Stomach smooth muscle (tissue), 2 donors: ENCODE measurements at regions not wholly inside any gene's neighbourhood (a gene's known extent, or its start where the extent isn't known, plus 50 kb on each side); places are given as distances from the start of the nearest gene placed in this dataset.
A peak's percentile ranks its signal among the peaks of the same experiment; 100 is the strongest.

ENCODE experiments used
- H3K27ac ChIP-seq: one replicate; pipeline ENCODE4 v1.7.0; 2013; ENCODE audit warnings: mild to moderate bottlenecking, low read length, inconsistent platforms
- H3K27me3 ChIP-seq, 2 donors: one replicate each; pipeline ENCODE4 v1.7.0; 2013; ENCODE audit warnings: low read length in 2 of 2; ENCODE audit not compliant: insufficient read depth in 2 of 2, control insufficient read depth in 1 of 2
- H3K36me3 ChIP-seq, 2 donors: one replicate each; pipeline ENCODE4 v1.7.0; 2013; ENCODE audit warnings: low read length in 2 of 2; ENCODE audit not compliant: control insufficient read depth in 2 of 2, insufficient read depth in 2 of 2
- H3K4me1 ChIP-seq: one replicate; pipeline ENCODE4 v1.7.0; 2013; ENCODE audit warnings: low read length; ENCODE audit not compliant: control insufficient read depth, insufficient read depth
- H3K4me3 ChIP-seq, 2 donors: one replicate each; pipeline ENCODE4 v1.7.0; 2013; ENCODE audit warnings: low read length in 2 of 2
- H3K9ac ChIP-seq, 2 donors: one replicate each; pipeline ENCODE4 v1.7.0; 2013; ENCODE audit warnings: low read length in 2 of 2, mild to moderate bottlenecking in 1 of 2
- H3K9me3 ChIP-seq, 2 donors: one replicate each; pipeline ENCODE4 v1.7.0; 2013; ENCODE audit warnings: low read length in 2 of 2; ENCODE audit not compliant: control insufficient read depth in 2 of 2
- donor health status: healthy.
- donor health status: Pancreatic carcinoma.

DNA sequence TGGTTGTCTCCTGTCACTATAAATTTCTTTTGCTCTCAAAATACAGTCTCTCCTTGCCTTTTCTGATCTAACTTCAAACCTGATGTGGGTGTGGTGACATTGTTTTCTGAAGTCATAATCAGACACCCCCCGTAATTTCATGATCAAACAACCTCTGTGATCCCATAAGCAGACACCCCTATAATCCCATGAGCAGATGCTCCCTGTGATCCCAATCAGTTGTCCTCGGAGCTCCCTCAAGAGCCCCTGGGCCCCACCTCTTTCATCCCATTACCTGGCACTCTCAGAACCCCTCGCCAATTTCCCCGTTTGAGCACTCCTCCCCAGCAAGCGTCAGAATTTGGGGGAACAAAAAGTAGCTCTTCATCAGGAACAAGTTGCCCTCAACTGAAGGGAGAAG lies 246.3 kb upstream of the FZD8 start:
- Histone ChIP-seq H3K4me3 (no peak overlapping the region), H3K36me3 (no peaks in the 10 kb centered on the region), H3K9ac (no peak overlapping the region), H3K27ac (no peak overlapping the region), H3K9me3 (peaks cover 0 to 2% of the 10 kb centered on the region in 2 donors), H3K4me1 (peaks cover 2% of the 10 kb centered on the region), H3K27me3 (peaks cover 0 to 3% of the 10 kb centered on the region in 2 donors)

DNA sequence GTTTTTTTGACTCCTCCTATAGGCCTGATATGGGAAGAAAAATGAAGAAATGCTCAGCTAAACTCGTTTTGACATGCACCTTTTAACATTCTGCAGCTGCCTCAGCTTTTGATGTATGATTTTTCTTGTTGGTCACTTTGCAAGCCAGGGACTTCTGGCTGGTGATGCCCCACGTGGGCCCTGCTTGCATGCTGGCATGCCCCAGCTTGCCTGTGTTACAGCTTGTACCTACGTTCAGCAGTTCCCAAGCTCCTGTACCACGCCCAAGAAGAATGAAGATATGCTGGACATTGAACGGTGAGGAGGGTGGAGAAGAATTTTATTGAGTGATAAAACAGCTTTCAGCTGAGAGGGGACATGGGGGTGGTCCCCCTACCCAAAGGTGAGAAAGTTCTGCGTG lies 245.6 kb upstream of the FZD8 start:
- H3K27me3 ChIP-seq, result peaks cover 0 to 3% of the 10 kb centered on the region in 2 donors
- H3K27ac ChIP-seq, result no peak overlapping the region

DNA sequence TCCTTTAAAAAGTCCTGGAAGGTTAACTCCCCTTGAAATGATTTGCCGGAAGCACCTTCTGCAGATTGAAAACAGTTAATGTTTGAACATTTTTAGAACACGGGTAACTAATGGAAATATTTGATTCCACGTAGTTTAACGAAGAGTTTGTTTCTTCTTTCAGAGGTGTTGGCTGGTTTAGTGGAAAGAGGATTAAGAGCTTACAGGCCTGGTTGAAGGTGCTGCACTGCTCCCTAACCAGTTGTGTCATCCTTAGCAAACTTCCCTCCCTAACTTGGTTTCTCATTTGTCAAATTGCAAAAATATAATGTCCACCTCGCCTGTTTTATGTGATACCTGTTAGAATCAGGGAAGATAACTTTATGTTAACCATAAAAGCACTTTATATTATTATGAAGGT lies 243.0 kb upstream of the FZD8 start:
- Histone ChIP-seq H3K27ac (no peak overlapping the region), H3K4me3 (no peak overlapping the region)

More for the DNA sequence above, 245.6 kb upstream of the FZD8 start:
- H3K9ac ChIP-seq, result no peak overlapping the region
- no peak overlapping the region for H3K4me3 ChIP-seq
- H3K9me3 ChIP-seq, result peaks cover 0 to 2% of the 10 kb centered on the region in 2 donors
- peaks cover 2% of the 10 kb centered on the region for H3K4me1 ChIP-seq
- H3K36me3 ChIP-seq, result no peaks in the 10 kb centered on the region

DNA sequence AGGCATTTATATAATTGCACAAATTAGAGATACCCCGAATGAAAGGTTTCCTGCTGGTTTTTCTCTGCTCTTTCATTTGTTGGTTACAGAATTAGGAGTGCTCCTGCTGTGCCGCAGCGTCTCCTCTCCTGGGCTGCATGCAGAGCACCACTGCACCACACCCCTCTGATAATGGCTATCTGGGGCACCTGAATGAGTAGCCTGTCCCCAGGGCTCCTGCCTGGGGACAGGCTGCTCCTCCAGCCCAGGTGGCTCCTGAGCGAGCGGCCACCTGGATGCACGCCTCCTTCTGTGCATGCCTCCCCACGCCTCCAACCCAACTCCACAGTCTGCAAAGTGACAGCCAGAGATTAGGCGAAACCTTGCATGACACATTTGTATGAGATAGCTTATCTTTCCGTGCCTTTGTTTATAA lies 242.6 kb upstream of the FZD8 start:
- H3K27me3 ChIP-seq, result peaks cover 0 to 3% of the 10 kb centered on the region in 2 donors
- peaks cover 2% of the 10 kb centered on the region for H3K4me1 ChIP-seq

More for the DNA sequence above, 243.0 kb upstream of the FZD8 start:
- Histone ChIP-seq H3K27me3 (peaks cover 0 to 3% of the 10 kb centered on the region in 2 donors), H3K4me1 (peaks cover 2% of the 10 kb centered on the region), H3K9me3 (peaks cover 0 to 2% of the 10 kb centered on the region in 2 donors), H3K36me3 (no peaks in the 10 kb centered on the region), H3K9ac (no peak overlapping the region)

DNA sequence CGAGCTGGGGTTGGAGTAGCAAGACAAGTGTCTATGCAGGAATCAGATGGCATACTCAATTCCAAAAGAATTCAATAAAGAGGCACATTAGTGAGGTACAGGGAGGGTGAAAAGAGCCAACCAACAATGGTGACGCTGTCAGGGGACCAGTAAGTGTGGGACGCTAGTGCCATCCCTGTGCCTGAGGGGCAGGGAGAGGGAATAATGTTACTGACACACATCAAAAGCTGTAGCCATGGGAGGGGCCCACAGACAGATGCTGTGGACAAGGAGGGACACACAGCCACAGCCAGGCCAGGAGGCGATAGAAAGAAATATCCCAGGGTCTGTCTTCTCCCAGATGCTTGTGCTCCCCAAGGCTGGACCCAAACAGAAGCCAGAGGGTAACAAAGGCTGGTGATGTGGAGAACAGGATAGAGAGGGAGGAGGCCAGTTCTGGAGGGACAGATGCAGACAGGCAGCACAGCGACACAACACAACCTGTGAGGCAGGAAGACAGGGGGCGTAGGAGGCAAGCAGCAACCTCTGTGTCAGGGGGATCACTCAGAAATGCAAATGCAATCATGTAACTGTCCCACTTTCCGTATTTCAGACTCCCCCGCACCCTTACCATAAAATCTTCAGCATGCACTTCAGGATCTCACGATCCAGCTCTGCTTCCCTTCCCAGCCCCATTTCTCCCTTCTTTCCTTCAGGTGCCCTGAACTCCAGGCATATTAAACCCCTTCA lies 240.5 kb upstream of the FZD8 start:
- Histone ChIP-seq H3K27me3 (peaks cover 0 to 3% of the 10 kb centered on the region in 2 donors), H3K4me1 (peaks cover 2% of the 10 kb centered on the region), H3K4me3 (no peak overlapping the region), H3K9me3 (peaks cover 0 to under 1% of the 10 kb centered on the region in 2 donors), H3K27ac (no peak overlapping the region), H3K36me3 (no peaks in the 10 kb centered on the region), H3K9ac (no peak overlapping the region)

More for the DNA sequence above, 242.6 kb upstream of the FZD8 start:
- Histone ChIP-seq H3K9ac (no peak overlapping the region), H3K9me3 (peaks cover 0 to 2% of the 10 kb centered on the region in 2 donors), H3K27ac (no peak overlapping the region), H3K36me3 (no peaks in the 10 kb centered on the region), H3K4me3 (no peak overlapping the region)

DNA sequence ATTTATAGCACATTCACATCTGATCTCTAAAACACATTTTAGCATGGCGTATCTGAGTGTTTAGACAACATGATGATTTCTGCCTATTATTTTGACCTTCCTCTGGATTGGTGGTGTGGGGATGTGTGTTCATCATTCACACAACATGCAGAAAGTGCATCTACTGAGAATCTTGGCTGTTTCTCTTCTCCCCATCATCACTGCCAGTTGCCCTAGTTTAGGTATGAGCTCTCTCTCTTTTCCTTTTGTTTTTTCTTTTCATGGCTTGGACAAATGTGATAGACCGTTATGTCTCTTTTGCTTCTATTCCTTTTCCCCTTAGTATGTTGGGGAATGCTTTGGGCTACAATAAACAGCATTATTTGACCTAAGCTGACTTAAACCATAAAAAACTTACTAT lies 239.2 kb upstream of the FZD8 start:
- Histone ChIP-seq H3K4me1 (peaks cover 2% of the 10 kb centered on the region), H3K9me3 (no peaks in the 10 kb centered on the region), H3K4me3 (no peak overlapping the region), H3K36me3 (no peaks in the 10 kb centered on the region), H3K27ac (no peak overlapping the region), H3K9ac (no peak overlapping the region), H3K27me3 (no peaks in the 10 kb centered on the region)

DNA sequence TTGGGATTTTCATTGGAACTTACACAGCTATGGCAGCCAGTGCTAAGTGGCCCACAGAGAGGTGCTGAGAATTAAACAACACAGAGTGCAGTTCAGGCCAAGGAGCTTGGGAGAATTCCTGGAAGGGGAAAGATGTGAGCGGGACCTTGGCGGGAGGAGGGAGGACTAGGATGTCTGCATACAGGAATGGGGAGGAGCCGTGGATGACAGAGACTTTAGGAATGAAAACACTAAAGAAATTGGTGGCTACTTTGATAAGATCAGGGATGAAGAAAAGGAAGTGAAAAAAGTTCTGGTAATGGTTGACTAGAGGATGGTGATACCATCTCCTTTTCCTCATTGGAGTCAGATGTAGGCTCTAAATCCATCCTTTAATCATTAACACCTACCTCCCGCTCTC lies 234.2 kb upstream of the FZD8 start:
- no peaks in the 10 kb centered on the region for H3K36me3 ChIP-seq
- H3K27ac ChIP-seq, result no peak overlapping the region
- no peaks in the 10 kb centered on the region for H3K27me3 ChIP-seq
- H3K9ac ChIP-seq, result no peak overlapping the region
- H3K9me3 ChIP-seq, result no peaks in the 10 kb centered on the region
- peaks cover 20% of the 10 kb centered on the region for H3K4me1 ChIP-seq
- H3K4me3 ChIP-seq, result no peak overlapping the region

DNA sequence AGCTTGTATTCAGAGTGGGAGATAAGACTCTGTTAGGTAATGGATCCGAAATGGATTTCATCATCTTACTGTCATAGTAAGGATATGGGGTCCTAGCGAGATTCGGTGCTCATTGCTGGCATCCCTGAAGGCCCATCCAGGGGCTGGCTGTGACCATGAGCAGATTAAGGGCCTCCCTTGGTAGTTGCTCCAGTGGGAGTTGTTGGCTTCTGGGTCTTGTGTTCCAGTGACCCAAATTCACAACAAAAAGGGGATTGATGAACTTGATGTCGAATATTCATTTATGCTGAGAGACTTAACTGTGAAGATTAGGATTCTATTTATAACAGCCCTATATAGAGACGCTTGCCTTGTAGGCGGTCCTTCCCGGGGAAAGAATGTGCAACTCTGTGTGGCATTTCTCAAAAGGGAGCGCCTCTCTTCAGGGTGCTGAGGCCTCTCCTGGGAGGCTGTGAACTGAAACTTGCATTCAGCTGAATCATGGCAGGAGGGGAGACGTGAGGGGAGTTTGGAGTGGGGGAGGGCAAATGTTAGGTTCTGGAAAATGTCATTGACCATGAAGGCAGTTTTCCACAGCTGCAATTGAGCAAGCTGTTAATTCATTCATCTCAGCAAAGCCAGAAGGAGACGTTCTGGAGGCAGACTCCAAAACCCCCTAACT lies 233.1 kb upstream of the FZD8 start:
- H3K9ac ChIP-seq, result no peak overlapping the region
- H3K27ac ChIP-seq, result peak overlapping the region; percentile 11
- H3K4me1 ChIP-seq, result peaks cover 20% of the 10 kb centered on the region
- H3K36me3 ChIP-seq, result no peaks in the 10 kb centered on the region
- H3K9me3 ChIP-seq, result no peaks in the 10 kb centered on the region
- no peak overlapping the region for H3K4me3 ChIP-seq
- no peaks in the 10 kb centered on the region for H3K27me3 ChIP-seq

DNA sequence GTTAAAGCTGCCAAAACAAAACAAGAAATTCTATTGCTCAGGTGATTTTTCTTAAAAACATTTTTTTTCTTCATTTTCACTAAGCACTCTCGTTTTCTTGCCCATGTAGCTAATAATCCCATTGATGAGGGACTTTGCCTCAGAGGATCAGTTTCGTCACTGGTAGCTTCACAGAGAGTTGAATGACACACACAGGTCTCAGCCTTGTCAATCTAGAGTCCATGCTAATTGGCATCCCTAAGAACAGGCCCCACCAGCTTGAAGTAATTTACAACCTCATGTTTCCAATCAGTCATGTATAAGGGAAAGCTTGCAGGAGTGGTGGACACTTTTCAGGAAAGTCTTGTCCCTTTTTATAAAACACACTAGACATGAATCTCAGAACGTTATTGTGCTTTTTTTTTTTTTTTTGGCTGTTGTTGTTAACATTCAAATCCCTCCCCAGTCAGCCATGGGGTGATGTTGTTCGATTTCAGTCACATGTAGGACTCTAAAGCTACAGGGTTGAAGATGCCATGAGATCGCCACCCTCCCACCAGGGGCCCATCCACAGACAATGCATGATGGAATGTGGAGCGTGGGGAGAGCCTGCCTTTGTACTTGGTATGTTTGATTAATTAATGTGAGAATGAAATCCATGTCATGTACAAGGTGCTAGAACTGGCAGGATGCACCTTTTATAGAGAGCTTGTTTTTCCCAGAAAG lies 232.4 kb upstream of the FZD8 start:
- H3K9me3 ChIP-seq, result no peaks in the 10 kb centered on the region
- H3K4me1 ChIP-seq, result peaks cover 20% of the 10 kb centered on the region
- no peaks in the 10 kb centered on the region for H3K36me3 ChIP-seq
- no peak overlapping the region for H3K9ac ChIP-seq
- H3K27me3 ChIP-seq, result no peaks in the 10 kb centered on the region
- H3K4me3 ChIP-seq, result no peak overlapping the region
- no peak overlapping the region for H3K27ac ChIP-seq

DNA sequence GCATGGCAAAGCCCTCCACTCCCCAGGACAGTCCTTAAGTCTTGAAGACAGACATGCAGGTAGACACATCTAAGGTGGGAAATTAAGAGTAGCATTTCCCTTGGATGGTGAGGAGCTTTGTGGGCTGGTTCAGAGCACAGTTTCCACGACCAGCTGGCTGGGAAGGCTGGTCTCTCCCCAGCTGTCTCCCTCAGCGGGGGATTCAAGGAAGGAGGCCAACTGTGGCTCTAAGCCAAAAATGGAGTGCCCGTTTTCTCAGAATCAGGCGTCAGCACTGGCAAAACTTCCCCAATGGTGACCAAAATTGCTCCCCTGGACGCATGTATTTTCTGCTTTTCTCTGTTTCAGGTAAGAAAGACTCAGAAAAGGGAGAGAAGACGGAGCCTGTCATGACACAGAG lies 230.6 kb upstream of the FZD8 start:
- H3K4me3 ChIP-seq, result no peak overlapping the region
- H3K27me3 ChIP-seq, result no peaks in the 10 kb centered on the region
- no peaks in the 10 kb centered on the region for H3K9me3 ChIP-seq
- no peak overlapping the region for H3K9ac ChIP-seq
- no peak overlapping the region for H3K27ac ChIP-seq
- H3K36me3 ChIP-seq, result no peaks in the 10 kb centered on the region
- peaks cover 20% of the 10 kb centered on the region for H3K4me1 ChIP-seq
